ENCODE measurements at regions not wholly inside any gene's neighbourhood (a gene's known extent, or its start where the extent isn't known, plus 50 kb on each side); places are given as distances from the start of the nearest gene placed in this dataset.
"Not testable (repeated sequence)": the region's sequence is repeated elsewhere in the genome, so short reads cannot be mapped to it uniquely, and the experiment has no call there.

DNA sequence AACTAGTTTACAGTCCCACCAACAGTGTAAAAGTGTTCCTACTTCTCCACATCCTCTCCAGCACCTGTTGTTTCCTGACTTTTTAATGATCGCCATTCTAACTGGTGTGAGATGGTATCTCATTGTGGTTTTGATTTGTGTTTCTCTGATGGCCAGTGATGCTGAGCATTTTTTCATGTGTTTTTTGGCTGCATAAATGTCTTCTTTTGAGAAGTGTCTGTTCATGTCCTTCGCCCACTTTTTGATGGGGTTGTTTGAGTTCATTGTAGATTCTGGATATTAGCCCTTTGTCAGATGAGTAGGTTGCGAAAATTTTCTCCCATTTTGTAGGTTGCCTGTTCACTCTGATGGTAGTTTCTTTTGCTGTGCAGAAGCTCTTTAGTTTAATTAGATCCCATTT is 77.1 kb upstream of the SLC7A14 start:
- TF ChIP-seq, protein P1, sequence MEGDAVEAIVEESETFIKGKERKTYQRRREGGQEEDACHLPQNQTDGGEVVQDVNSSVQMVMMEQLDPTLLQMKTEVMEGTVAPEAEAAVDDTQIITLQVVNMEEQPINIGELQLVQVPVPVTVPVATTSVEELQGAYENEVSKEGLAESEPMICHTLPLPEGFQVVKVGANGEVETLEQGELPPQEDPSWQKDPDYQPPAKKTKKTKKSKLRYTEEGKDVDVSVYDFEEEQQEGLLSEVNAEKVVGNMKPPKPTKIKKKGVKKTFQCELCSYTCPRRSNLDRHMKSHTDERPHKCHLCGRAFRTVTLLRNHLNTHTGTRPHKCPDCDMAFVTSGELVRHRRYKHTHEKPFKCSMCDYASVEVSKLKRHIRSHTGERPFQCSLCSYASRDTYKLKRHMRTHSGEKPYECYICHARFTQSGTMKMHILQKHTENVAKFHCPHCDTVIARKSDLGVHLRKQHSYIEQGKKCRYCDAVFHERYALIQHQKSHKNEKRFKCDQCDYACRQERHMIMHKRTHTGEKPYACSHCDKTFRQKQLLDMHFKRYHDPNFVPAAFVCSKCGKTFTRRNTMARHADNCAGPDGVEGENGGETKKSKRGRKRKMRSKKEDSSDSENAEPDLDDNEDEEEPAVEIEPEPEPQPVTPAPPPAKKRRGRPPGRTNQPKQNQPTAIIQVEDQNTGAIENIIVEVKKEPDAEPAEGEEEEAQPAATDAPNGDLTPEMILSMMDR (IDR thresholded peaks at IDR 0.05) = not testable (repeated sequence)
- not testable (repeated sequence) for TF ChIP-seq POLR2A (IDR thresholded peaks at IDR 0.05)

Data from uterus (tissue), 2 donors.